HEK293T (cell line): ENCODE measurements at regions not wholly inside any gene's neighbourhood (a gene's known extent, or its start where the extent isn't known, plus 50 kb on each side); places are given as distances from the start of the nearest gene placed in this dataset.

Source experiments
- CTCF ChIA-PET: fragments of 350-600 bp; formaldehyde crosslinking; extraction: SDS; loops from one replicate; lab custom pipeline; 2021; ENCODE audit warnings: antibody characterized with exemption, inconsistent platforms; lab: Yijun Ruan, JAX
- POLR2A ChIA-PET: fragments of 350-600 bp; formaldehyde crosslinking; extraction: SDS; loops from one replicate; lab custom pipeline; 2020; ENCODE audit warnings: antibody characterized with exemption, inconsistent platforms; lab: Yijun Ruan, JAX
- DNase-seq: peaks from one replicate; pipeline ENCODE4 v3.0.0; 2012; ENCODE audit warnings: mixed read lengths; ENCODE audit errors: extremely low spot score
- ARNT ChIP-seq: fragments of 450-650 bp; IDR thresholded peaks from 2 replicates; pipeline ENCODE4 v1.6.1; 2017; ENCODE audit warnings: mild to moderate bottlenecking
- BHLHE40 ChIP-seq: fragments of 450-650 bp; IDR thresholded peaks from 2 replicates; pipeline ENCODE4 v1.6.1; 2016; ENCODE audit warnings: mild to moderate bottlenecking, moderate library complexity, borderline replicate concordance
- CTBP1 ChIP-seq: fragments of 450-650 bp; IDR thresholded peaks from 2 replicates; pipeline ENCODE4 v1.6.1; 2016; ENCODE audit warnings: borderline replicate concordance
- ELF4 ChIP-seq: fragments of 450-650 bp; IDR thresholded peaks from 2 replicates; pipeline ENCODE4 v1.6.1; 2017; ENCODE audit warnings: antibody characterized with exemption
- FOXA1 ChIP-seq: fragments of 450-650 bp; IDR thresholded peaks from 2 replicates; pipeline ENCODE4 v1.6.1; 2016; ENCODE audit warnings: mild to moderate bottlenecking
- FOXK2 ChIP-seq: fragments of 450-650 bp; IDR thresholded peaks from 2 replicates; pipeline ENCODE4 v1.6.1; 2016; ENCODE audit warnings: mild to moderate bottlenecking
- FOXM1 ChIP-seq: fragments of 450-650 bp; IDR thresholded peaks from 2 replicates; pipeline ENCODE4 v1.6.1; 2017; ENCODE audit warnings: mild to moderate bottlenecking, borderline replicate concordance
- HDGF ChIP-seq: fragments of 450-650 bp; IDR thresholded peaks from 2 replicates; pipeline ENCODE4 v1.6.1; 2017; ENCODE audit warnings: antibody characterized with exemption, borderline replicate concordance
- L3MBTL2 ChIP-seq: fragments of 450-650 bp; conservative IDR thresholded peaks from 2 replicates; pipeline ENCODE4 v1.6.1; 2016; ENCODE audit warnings: mild to moderate bottlenecking
- LEF1 ChIP-seq: fragments of 450-650 bp; IDR thresholded peaks from 2 replicates; pipeline ENCODE4 v1.6.1; 2017; ENCODE audit warnings: mild to moderate bottlenecking, borderline replicate concordance
- NFRKB ChIP-seq: fragments of 450-650 bp; IDR thresholded peaks from 2 replicates; pipeline ENCODE4 v1.6.1; 2016; ENCODE audit warnings: mild to moderate bottlenecking, moderate library complexity
- SP1 ChIP-seq: fragments of 450-650 bp; IDR thresholded peaks from 2 replicates; pipeline ENCODE4 v1.6.1; 2017
- SUZ12 ChIP-seq: fragments of 450-650 bp; IDR thresholded peaks from 2 replicates; pipeline ENCODE4 v1.6.1; 2016; ENCODE audit warnings: mild to moderate bottlenecking
- TARDBP ChIP-seq: fragments of 450-650 bp; IDR thresholded peaks from 2 replicates; pipeline ENCODE4 v1.6.1; 2016
- ZNF384 ChIP-seq: fragments of 450-650 bp; IDR thresholded peaks from 2 replicates; pipeline ENCODE4 v1.6.1; 2016
- TF ChIP-seq, protein P1 (sequence below): fragments of 450-650 bp; IDR thresholded peaks from 2 replicates; pipeline ENCODE4 v1.6.1; 2016

DNA sequence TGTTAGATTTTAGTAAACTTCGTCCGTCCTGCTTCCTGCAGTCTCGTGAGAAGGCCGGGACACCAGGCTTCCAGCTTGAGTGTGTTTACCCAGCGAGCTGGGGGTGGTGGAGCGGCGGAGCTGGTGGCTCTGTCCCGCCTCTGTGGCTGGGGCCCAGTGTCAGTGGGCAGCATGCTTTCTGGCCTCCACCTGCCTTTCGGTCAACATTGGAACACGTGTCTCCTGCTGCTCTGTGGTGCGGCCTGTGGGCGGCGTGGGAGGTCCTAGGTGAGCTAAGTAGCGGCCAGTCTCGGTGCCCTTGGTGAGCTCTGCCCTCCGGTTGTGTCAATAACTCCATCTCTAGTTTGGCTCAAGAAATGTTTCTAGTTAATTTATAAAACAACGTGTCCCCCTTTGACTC lies 125.9 kb downstream of the GADD45G start:
- ChIA-PET POLR2A (no interaction called here), CTCF (interaction anchor here (1.0 kb wide), 2 partner anchors 85 to 133 kb away, joined by 3 read pairs; no protein-coding TSS in a partner anchor)
- TF ChIP-seq FOXK2 (no peak), ZNF384 (no peak), FOXM1 (no peak), L3MBTL2 (no peak), NFRKB (no peak), ELF4 (no peak), SUZ12 (no peak), HDGF (no peak), BHLHE40 (no peak)
- TF ChIP-seq, protein P1, sequence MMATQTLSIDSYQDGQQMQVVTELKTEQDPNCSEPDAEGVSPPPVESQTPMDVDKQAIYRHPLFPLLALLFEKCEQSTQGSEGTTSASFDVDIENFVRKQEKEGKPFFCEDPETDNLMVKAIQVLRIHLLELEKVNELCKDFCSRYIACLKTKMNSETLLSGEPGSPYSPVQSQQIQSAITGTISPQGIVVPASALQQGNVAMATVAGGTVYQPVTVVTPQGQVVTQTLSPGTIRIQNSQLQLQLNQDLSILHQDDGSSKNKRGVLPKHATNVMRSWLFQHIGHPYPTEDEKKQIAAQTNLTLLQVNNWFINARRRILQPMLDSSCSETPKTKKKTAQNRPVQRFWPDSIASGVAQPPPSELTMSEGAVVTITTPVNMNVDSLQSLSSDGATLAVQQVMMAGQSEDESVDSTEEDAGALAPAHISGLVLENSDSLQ: no peak
- DNase-seq: no peak

- TF ChIP-seq FOXM1: no peak
- TF ChIP-seq SP1: no peak
- TF ChIP-seq FOXA1: no peak
- TF ChIP-seq SUZ12: no peak
- TF ChIP-seq HDGF: no peak
- no peak for TF ChIP-seq ELF4
- TF ChIP-seq CTBP1: no peak
- TF ChIP-seq BHLHE40: no peak
- TF ChIP-seq NFRKB: no peak
- no peak for TF ChIP-seq LEF1
- ChIA-PET CTCF (interaction anchor here (0.6 to 1.0 kb wide), 3 partner anchors 71 to 134 kb away, joined by 3 to 4 read pairs (median 3); no protein-coding TSS in a partner anchor), POLR2A (no interaction called here)
- DNase-seq: no peak
These were observed 126.7 kb downstream of the GADD45G start for GRCh38 chr9:89731262-89732182.

DNA sequence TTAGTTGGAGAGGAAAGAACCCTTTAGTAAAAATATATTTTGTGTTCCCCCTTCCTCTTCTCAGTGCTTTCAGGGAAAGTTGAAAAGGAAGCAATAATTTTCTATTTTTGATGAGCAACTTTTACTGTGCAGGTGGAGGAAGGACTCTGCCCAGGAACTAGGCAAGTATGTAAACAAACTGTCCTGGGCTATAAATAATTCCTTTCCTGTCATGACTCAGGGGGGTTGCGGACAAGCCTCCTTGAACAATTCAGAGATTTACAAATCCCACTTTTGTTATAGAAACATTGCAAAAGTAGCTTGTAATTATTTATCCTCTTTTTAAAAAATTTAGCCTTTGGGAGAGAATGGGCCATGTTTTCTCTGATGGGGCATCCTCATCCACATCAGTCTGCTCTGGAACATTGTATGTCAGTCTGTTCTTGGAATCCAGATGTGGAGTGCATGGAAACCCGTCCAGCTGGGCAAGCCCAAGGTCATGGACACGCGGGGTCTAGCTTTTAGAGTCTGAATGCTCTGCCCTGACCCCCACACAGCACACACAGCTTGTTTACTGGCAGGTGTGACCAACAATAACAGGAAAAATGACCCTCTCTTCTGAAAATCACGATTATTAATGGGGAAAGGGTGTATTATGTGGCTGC lies 127.6 kb downstream of the GADD45G start:
- no peak for TF ChIP-seq CTBP1
- TF ChIP-seq ELF4: no peak
- TF ChIP-seq FOXK2: no peak
- no peak for TF ChIP-seq FOXM1
- no peak for TF ChIP-seq TARDBP
- TF ChIP-seq BHLHE40: no peak
- no peak for TF ChIP-seq FOXA1
- TF ChIP-seq, protein P1: no peak
- no peak for TF ChIP-seq LEF1
- TF ChIP-seq ARNT: no peak
- TF ChIP-seq SP1: no peak
- TF ChIP-seq NFRKB: no peak
- TF ChIP-seq SUZ12: no peak
- TF ChIP-seq L3MBTL2: no peak
- TF ChIP-seq ZNF384: no peak
- TF ChIP-seq HDGF: no peak
- ChIA-PET POLR2A (no interaction called here), CTCF (interaction anchor here (0.6 kb wide), 1 partner anchor 70 kb away, joined by 4 read pairs; no protein-coding TSS in a partner anchor)
- no peak for DNase-seq

- CTCF ChIA-PET: interaction anchor here (0.6 kb wide), 1 partner anchor 18 kb away, joined by 3 read pairs; no protein-coding TSS in a partner anchor
- DNase-seq: no peak
- POLR2A ChIA-PET: no interaction called here
- TF ChIP-seq, protein P1: no peak
- TF ChIP-seq SP1: no peak
- TF ChIP-seq ZNF384: no peak
- TF ChIP-seq TARDBP: no peak
- no peak for TF ChIP-seq BHLHE40
- no peak for TF ChIP-seq NFRKB
- TF ChIP-seq FOXM1: no peak
- no peak for TF ChIP-seq ELF4
- TF ChIP-seq L3MBTL2: no peak
- TF ChIP-seq FOXA1: no peak
- TF ChIP-seq SUZ12: no peak
- no peak for TF ChIP-seq FOXK2
- TF ChIP-seq LEF1: no peak
These were observed 128.1 kb downstream of the GADD45G start for GRCh38 chr9:89732939-89733324.

DNA sequence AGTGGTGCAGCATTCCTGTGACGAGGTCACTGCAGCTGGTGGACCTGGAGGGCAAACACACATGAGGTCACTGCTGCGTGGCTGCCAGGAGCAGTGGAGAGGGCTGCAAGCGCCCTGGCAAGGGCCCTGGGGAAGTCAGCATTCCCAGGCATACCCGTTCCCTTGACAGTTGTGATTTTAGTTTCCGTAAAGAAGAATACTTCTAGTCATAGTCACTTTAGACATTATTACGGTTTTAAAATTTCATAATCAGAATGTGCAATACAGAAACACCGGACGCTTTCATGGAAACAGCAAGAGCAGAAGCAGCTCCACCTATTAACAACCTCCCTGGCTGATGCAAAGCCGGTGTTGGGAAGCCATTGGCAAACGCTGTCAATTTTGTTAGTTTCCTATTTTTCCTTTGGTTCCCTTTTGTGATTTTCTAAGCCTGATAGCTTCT lies 129.8 kb downstream of the GADD45G start:
- no peak for TF ChIP-seq TARDBP
- TF ChIP-seq FOXM1: no peak
- TF ChIP-seq NFRKB: no peak
- no peak for TF ChIP-seq HDGF
- TF ChIP-seq FOXK2: no peak
- no peak for TF ChIP-seq LEF1
- ChIA-PET CTCF (no interaction called here), POLR2A (no interaction called here)
- no peak for DNase-seq
